HEK293 (cell line): ENCODE measurements at regions not wholly inside any gene's neighbourhood (a gene's known extent, or its start where the extent isn't known, plus 50 kb on each side); places are given as distances from the start of the nearest gene placed in this dataset.
A peak's percentile ranks its signal among the peaks of the same experiment; 100 is the strongest.

Experiments used
- CTCF ChIA-PET: fragments of 350-600 bp; formaldehyde crosslinking; extraction: SDS; loops from one replicate; lab custom pipeline; 2021; ENCODE audit warnings: antibody characterized with exemption; lab: Yijun Ruan, JAX
- POLR2A ChIA-PET: fragments of 300-600 bp; formaldehyde crosslinking; extraction: SDS; loops from one replicate; lab custom pipeline; 2020; ENCODE audit warnings: antibody characterized with exemption, inconsistent platforms; lab: Yijun Ruan, JAX
- H3K27ac ChIP-seq: fragments of 200-500 bp; sonication (Bioruptor generic); 2 replicates; pipeline ENCODE4 v1.5.1; 2014; ENCODE audit warnings: low read depth, low read length, control low read depth, inconsistent platforms; ENCODE audit errors: extremely low read depth
- H3K36me3 ChIP-seq, 2 experiments: fragments of 200-500 bp in 1 of 2; sonication (Bioruptor generic) in 1 of 2; 1 replicate in 1 of 2; 2 replicates in 1 of 2; pipeline ENCODE4 v1.5.1; 2014 to 2017; ENCODE audit warnings: inconsistent platforms in 2 of 2, low read length in 2 of 2; ENCODE audit not compliant: control insufficient read depth in 2 of 2, insufficient read depth in 1 of 2
- H3K4me1 ChIP-seq: fragments of 200-500 bp; sonication (Bioruptor generic); 2 replicates; pipeline ENCODE4 v1.5.1; 2014; ENCODE audit warnings: mild to moderate bottlenecking, low read length, inconsistent platforms; ENCODE audit not compliant: control insufficient read depth, insufficient read depth
- H3K4me3 ChIP-seq: 2 replicates; pipeline ENCODE4 v1.5.1; 2011; ENCODE audit warnings: low read depth, mild to moderate bottlenecking, control low read depth, low read length, moderate library complexity
- H3K9me3 ChIP-seq: fragments of 200-500 bp; sonication (Bioruptor generic); 2 replicates; pipeline ENCODE4 v1.5.1; 2014; ENCODE audit warnings: low read depth, low read length, inconsistent platforms; ENCODE audit not compliant: control insufficient read depth, insufficient read depth
- FEZF1 ChIP-seq: fragments of 450-650 bp; formaldehyde crosslinking; IDR thresholded peaks from 2 replicates; pipeline ENCODE4 v1.5.1; 2016; ENCODE audit warnings: missing biosample characterization, missing genetic modification characterization
- KLF10 ChIP-seq: fragments of 450-650 bp; IDR thresholded peaks from 2 replicates; pipeline ENCODE4 v1.5.1; 2018; ENCODE audit warnings: missing biosample characterization, mild to moderate bottlenecking, missing genetic modification characterization
- OSR2 ChIP-seq: fragments of 450-650 bp; formaldehyde crosslinking; IDR thresholded peaks from 2 replicates; pipeline ENCODE4 v1.5.1; 2016; ENCODE audit warnings: missing biosample characterization, missing genetic modification characterization
- OVOL3 ChIP-seq: fragments of 450-650 bp; formaldehyde crosslinking; IDR thresholded peaks from 2 replicates; pipeline ENCODE4 v1.5.1; 2016; ENCODE audit warnings: missing biosample characterization, missing genetic modification characterization
- SP7 ChIP-seq: fragments of 450-650 bp; formaldehyde crosslinking; IDR thresholded peaks from 2 replicates; pipeline ENCODE4 v1.5.1; 2016; ENCODE audit warnings: missing biosample characterization, missing genetic modification characterization
- WT1 ChIP-seq: fragments of 450-650 bp; formaldehyde crosslinking; IDR thresholded peaks from 2 replicates; pipeline ENCODE4 v1.5.1; 2016; ENCODE audit warnings: missing biosample characterization, missing genetic modification characterization
- ZEB2 ChIP-seq: fragments of 450-650 bp; formaldehyde crosslinking; IDR thresholded peaks from 2 replicates; pipeline ENCODE4 v1.5.1; 2016; ENCODE audit warnings: missing biosample characterization, missing genetic modification characterization
- ZNF266 ChIP-seq: fragments of 450-650 bp; formaldehyde crosslinking; IDR thresholded peaks from 2 replicates; pipeline ENCODE4 v1.5.1; 2016; ENCODE audit warnings: missing biosample characterization, missing genetic modification characterization, low read depth
- ZNF366 ChIP-seq: fragments of 450-650 bp; formaldehyde crosslinking; conservative IDR thresholded peaks from 2 replicates; pipeline ENCODE4 v1.5.1; 2016; ENCODE audit warnings: missing biosample characterization, missing genetic modification characterization
- ZNF423 ChIP-seq: fragments of 450-650 bp; formaldehyde crosslinking; IDR thresholded peaks from 2 replicates; pipeline ENCODE4 v1.5.1; 2016; ENCODE audit warnings: missing biosample characterization, missing genetic modification characterization
- ZNF501 ChIP-seq: fragments of 450-650 bp; formaldehyde crosslinking; IDR thresholded peaks from 2 replicates; pipeline ENCODE4 v1.5.1; 2016; ENCODE audit warnings: missing biosample characterization, missing genetic modification characterization
- ZNF514 ChIP-seq: fragments of 450-650 bp; formaldehyde crosslinking; IDR thresholded peaks from 2 replicates; pipeline ENCODE4 v1.5.1; 2016; ENCODE audit warnings: missing biosample characterization, missing genetic modification characterization
- ZNF626 ChIP-seq: fragments of 450-650 bp; sonication (Bioruptor Pico); formaldehyde crosslinking; IDR thresholded peaks from 2 replicates; pipeline ENCODE4 v1.5.1; 2018; ENCODE audit warnings: missing biosample characterization, missing genetic modification characterization, inconsistent platforms
- TF ChIP-seq, protein P1 (sequence below): fragments of 450-650 bp; formaldehyde crosslinking; IDR thresholded peaks from 2 replicates; pipeline ENCODE4 v1.5.1; 2016; ENCODE audit warnings: missing biosample characterization, missing genetic modification characterization
- TF ChIP-seq, protein P2 (sequence below): fragments of 450-650 bp; IDR thresholded peaks from 2 replicates; pipeline ENCODE4 v1.5.1; 2018; ENCODE audit warnings: missing biosample characterization, missing genetic modification characterization
- TF ChIP-seq, protein P3 (sequence below): fragments of 450-650 bp; formaldehyde crosslinking; conservative IDR thresholded peaks from 2 replicates; pipeline ENCODE4 v1.5.1; 2016; ENCODE audit warnings: low read depth, missing biosample characterization, missing genetic modification characterization
- TF ChIP-seq, protein P4 (sequence below): fragments of 450-650 bp; formaldehyde crosslinking; IDR thresholded peaks from 2 replicates; pipeline ENCODE4 v1.5.1; 2016; ENCODE audit warnings: missing biosample characterization, missing genetic modification characterization
- TF ChIP-seq, protein P5 (sequence below): fragments of 450-650 bp; formaldehyde crosslinking; IDR thresholded peaks from 2 replicates; pipeline ENCODE4 v1.5.1; 2016; ENCODE audit warnings: missing biosample characterization, missing genetic modification characterization
- TF ChIP-seq, protein P6 (sequence below): fragments of 450-650 bp; formaldehyde crosslinking; IDR thresholded peaks from 2 replicates; pipeline ENCODE4 v1.5.1; 2016; ENCODE audit warnings: missing biosample characterization, missing genetic modification characterization
- TF ChIP-seq, protein P7 (sequence below): fragments of 450-650 bp; formaldehyde crosslinking; IDR thresholded peaks from 2 replicates; pipeline ENCODE4 v1.5.1; 2017; ENCODE audit warnings: missing biosample characterization, missing genetic modification characterization

DNA sequence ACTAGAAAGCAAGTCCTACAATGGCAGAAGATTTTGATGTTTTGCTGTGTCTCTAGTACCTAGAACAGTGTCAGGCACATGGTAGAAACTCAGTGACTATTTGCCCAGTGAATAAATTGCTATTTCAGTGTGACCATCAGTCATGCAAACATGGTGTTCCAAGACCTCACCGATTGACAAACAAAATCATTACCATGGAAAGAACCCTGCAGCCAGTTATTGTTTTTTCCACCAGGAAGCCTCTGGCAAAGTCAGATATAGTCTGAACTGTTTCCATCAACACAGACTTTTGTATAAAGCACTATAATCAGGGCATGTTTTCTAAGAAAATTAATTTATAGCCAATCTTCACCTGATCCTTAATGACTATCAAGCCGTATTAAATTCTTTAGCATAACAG is 97.3 kb upstream of the RASSF8 start (continued):
- TF ChIP-seq OVOL3 (tag by site-specific recombination) = no peak

DNA sequence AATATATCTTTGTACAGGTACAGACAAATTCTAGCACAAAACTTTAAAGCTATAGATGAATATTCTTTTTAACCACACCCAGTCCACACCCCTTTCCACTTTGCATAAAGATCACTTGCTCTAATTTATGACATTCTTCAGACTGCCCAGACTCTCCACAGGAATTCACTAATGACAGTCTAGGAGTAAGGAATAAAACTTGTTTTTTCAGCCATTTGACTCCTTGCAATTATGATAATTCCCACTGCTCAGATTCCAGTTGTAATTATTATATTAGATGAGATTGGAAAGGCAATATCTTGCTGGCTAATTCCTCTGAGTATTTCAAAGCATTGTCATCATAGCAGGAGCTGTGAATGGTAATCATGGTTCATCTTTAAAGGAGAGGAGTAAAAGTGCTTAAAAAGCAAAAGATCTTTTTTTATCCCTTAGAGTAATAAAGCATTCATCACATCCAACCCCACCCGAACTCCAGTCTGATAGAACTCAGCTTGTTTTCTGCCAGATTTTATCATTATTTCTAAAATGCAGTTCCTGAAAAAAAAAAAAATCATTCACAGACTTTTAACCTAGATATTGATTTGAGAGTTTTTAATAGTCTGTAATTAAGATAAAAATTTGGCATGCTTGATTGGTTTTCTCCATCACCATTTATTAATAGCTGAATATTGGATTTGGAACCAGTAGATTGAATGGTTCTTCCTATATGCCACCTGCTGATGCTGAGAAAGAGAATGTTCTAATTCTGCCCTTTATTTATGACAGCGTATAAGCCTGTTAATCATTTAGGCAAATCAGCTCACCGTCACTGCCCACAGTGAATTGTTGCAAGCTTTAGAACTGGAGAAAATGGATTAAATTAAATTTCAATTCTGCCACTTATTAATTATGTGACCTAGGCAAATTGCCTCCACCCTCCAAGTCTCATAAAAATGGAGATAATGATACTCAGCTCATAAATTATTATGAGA is 93.9 kb upstream of the RASSF8 start:
- H3K27ac ChIP-seq = no peak overlapping the region
- POLR2A ChIA-PET = interaction anchor here (0.6 kb wide), 1 partner anchor 361 kb away, joined by 3 read pairs; no protein-coding TSS in a partner anchor
- CTCF ChIA-PET = interaction anchor here (0.5 to 0.6 kb wide), 2 partner anchors 192 to 249 kb away, joined by 3 read pairs; no protein-coding TSS in a partner anchor
- TF ChIP-seq, protein P1, sequence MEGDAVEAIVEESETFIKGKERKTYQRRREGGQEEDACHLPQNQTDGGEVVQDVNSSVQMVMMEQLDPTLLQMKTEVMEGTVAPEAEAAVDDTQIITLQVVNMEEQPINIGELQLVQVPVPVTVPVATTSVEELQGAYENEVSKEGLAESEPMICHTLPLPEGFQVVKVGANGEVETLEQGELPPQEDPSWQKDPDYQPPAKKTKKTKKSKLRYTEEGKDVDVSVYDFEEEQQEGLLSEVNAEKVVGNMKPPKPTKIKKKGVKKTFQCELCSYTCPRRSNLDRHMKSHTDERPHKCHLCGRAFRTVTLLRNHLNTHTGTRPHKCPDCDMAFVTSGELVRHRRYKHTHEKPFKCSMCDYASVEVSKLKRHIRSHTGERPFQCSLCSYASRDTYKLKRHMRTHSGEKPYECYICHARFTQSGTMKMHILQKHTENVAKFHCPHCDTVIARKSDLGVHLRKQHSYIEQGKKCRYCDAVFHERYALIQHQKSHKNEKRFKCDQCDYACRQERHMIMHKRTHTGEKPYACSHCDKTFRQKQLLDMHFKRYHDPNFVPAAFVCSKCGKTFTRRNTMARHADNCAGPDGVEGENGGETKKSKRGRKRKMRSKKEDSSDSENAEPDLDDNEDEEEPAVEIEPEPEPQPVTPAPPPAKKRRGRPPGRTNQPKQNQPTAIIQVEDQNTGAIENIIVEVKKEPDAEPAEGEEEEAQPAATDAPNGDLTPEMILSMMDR (tag by site-specific recombination) = no peak
- TF ChIP-seq FEZF1 = peak; percentile 25; the same call in 1 of the 2 replicates
- TF ChIP-seq, protein P2, sequence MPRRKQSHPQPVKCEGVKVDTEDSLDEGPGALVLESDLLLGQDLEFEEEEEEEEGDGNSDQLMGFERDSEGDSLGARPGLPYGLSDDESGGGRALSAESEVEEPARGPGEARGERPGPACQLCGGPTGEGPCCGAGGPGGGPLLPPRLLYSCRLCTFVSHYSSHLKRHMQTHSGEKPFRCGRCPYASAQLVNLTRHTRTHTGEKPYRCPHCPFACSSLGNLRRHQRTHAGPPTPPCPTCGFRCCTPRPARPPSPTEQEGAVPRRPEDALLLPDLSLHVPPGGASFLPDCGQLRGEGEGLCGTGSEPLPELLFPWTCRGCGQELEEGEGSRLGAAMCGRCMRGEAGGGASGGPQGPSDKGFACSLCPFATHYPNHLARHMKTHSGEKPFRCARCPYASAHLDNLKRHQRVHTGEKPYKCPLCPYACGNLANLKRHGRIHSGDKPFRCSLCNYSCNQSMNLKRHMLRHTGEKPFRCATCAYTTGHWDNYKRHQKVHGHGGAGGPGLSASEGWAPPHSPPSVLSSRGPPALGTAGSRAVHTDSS = no peak
- no peak for TF ChIP-seq ZNF501
- no peak for TF ChIP-seq ZNF266 (tag by site-specific recombination)
- TF ChIP-seq, protein P3, sequence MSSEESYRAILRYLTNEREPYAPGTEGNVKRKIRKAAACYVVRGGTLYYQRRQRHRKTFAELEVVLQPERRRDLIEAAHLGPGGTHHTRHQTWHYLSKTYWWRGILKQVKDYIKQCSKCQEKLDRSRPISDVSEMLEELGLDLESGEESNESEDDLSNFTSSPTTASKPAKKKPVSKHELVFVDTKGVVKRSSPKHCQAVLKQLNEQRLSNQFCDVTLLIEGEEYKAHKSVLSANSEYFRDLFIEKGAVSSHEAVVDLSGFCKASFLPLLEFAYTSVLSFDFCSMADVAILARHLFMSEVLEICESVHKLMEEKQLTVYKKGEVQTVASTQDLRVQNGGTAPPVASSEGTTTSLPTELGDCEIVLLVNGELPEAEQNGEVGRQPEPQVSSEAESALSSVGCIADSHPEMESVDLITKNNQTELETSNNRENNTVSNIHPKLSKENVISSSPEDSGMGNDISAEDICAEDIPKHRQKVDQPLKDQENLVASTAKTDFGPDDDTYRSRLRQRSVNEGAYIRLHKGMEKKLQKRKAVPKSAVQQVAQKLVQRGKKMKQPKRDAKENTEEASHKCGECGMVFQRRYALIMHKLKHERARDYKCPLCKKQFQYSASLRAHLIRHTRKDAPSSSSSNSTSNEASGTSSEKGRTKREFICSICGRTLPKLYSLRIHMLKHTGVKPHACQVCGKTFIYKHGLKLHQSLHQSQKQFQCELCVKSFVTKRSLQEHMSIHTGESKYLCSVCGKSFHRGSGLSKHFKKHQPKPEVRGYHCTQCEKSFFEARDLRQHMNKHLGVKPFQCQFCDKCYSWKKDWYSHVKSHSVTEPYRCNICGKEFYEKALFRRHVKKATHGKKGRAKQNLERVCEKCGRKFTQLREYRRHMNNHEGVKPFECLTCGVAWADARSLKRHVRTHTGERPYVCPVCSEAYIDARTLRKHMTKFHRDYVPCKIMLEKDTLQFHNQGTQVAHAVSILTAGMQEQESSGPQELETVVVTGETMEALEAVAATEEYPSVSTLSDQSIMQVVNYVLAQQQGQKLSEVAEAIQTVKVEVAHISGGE (tag by site-specific recombination) = no peak
- TF ChIP-seq, protein P4, sequence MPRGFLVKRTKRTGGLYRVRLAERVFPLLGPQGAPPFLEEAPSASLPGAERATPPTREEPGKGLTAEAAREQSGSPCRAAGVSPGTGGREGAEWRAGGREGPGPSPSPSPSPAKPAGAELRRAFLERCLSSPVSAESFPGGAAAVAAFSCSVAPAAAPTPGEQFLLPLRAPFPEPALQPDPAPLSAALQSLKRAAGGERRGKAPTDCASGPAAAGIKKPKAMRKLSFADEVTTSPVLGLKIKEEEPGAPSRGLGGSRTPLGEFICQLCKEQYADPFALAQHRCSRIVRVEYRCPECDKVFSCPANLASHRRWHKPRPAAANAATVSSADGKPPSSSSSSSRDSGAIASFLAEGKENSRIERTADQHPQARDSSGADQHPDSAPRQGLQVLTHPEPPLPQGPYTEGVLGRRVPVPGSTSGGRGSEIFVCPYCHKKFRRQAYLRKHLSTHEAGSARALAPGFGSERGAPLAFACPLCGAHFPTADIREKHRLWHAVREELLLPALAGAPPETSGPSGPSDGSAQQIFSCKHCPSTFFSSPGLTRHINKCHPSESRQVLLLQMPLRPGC (tag by site-specific recombination) = 0 out of 2 replicates have a peak, but pooled peaks have one; percentile 47
- TF ChIP-seq ZEB2 = peak; percentile 41
- TF ChIP-seq KLF10 (tag by site-specific recombination) = peak; percentile 91
- TF ChIP-seq, protein P5, sequence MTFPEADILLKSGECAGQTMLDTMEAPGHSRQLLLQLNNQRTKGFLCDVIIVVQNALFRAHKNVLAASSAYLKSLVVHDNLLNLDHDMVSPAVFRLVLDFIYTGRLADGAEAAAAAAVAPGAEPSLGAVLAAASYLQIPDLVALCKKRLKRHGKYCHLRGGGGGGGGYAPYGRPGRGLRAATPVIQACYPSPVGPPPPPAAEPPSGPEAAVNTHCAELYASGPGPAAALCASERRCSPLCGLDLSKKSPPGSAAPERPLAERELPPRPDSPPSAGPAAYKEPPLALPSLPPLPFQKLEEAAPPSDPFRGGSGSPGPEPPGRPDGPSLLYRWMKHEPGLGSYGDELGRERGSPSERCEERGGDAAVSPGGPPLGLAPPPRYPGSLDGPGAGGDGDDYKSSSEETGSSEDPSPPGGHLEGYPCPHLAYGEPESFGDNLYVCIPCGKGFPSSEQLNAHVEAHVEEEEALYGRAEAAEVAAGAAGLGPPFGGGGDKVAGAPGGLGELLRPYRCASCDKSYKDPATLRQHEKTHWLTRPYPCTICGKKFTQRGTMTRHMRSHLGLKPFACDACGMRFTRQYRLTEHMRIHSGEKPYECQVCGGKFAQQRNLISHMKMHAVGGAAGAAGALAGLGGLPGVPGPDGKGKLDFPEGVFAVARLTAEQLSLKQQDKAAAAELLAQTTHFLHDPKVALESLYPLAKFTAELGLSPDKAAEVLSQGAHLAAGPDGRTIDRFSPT (tag by site-specific recombination) = peak; percentile 86
- TF ChIP-seq ZNF626 (tag by site-specific recombination) = no peak
- TF ChIP-seq OSR2 (tag by site-specific recombination) = peak; percentile 67
- TF ChIP-seq, protein P6, sequence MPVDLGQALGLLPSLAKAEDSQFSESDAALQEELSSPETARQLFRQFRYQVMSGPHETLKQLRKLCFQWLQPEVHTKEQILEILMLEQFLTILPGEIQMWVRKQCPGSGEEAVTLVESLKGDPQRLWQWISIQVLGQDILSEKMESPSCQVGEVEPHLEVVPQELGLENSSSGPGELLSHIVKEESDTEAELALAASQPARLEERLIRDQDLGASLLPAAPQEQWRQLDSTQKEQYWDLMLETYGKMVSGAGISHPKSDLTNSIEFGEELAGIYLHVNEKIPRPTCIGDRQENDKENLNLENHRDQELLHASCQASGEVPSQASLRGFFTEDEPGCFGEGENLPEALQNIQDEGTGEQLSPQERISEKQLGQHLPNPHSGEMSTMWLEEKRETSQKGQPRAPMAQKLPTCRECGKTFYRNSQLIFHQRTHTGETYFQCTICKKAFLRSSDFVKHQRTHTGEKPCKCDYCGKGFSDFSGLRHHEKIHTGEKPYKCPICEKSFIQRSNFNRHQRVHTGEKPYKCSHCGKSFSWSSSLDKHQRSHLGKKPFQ (tag by site-specific recombination) = 0 out of 2 replicates have a peak, but pooled peaks have one; percentile 23
- peak; percentile 89 for TF ChIP-seq WT1 (tag by site-specific recombination)
- no peak for TF ChIP-seq ZNF423 (tag by site-specific recombination)
- no peak for TF ChIP-seq ZNF514 (tag by site-specific recombination)
- no peak for TF ChIP-seq ZNF366 (tag by site-specific recombination)
- peak; percentile 99 for TF ChIP-seq SP7
- TF ChIP-seq, protein P7, sequence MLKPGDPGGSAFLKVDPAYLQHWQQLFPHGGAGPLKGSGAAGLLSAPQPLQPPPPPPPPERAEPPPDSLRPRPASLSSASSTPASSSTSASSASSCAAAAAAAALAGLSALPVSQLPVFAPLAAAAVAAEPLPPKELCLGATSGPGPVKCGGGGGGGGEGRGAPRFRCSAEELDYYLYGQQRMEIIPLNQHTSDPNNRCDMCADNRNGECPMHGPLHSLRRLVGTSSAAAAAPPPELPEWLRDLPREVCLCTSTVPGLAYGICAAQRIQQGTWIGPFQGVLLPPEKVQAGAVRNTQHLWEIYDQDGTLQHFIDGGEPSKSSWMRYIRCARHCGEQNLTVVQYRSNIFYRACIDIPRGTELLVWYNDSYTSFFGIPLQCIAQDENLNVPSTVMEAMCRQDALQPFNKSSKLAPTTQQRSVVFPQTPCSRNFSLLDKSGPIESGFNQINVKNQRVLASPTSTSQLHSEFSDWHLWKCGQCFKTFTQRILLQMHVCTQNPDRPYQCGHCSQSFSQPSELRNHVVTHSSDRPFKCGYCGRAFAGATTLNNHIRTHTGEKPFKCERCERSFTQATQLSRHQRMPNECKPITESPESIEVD (tag by site-specific recombination) = peak; percentile 87

More for the DNA sequence above, 93.9 kb upstream of the RASSF8 start:
- Histone ChIP-seq H3K9me3 (no peaks in the 10 kb centered on the region), H3K4me3 (no peak overlapping the region), H3K36me3 (no peaks in the 10 kb centered on the region), H3K4me1 (no peaks in the 10 kb centered on the region)
